K562 (cell line): ENCODE measurements at regions not wholly inside any gene's neighbourhood (a gene's known extent, or its start where the extent isn't known, plus 50 kb on each side); places are given as distances from the start of the nearest gene placed in this dataset.

Experiments
- BMI1 ChIP-seq: fragments of 150-350 bp; IDR thresholded peaks from 2 replicates; pipeline ENCODE4 v1.6.1; 2014; ENCODE audit warnings: low read length
- CEBPG ChIP-seq, 3 experiments: fragments of 200-800 bp in 1 of 3; sonication (Bioruptor generic) in 1 of 3; sonication (generic) in 1 of 3; formaldehyde crosslinking in 1 of 3; IDR thresholded peaks in 2 of 3; conservative IDR thresholded peaks in 1 of 3; 2 replicates each; pipeline versions ENCODE4 v1.6.1 to v1.8.0; 2016 to 2022; ENCODE audit warnings: missing compliant biosample characterization in 2 of 3, missing genetic modification characterization in 2 of 3, mild to moderate bottlenecking in 1 of 3, missing genetic modification reagents in 1 of 3
- CSDE1 ChIP-seq, 2 experiments: fragments of 450-650 bp; IDR thresholded peaks; 2 replicates each; pipeline ENCODE4 v1.6.1; 2016; ENCODE audit warnings: mild to moderate bottlenecking in 1 of 2
- KDM4B ChIP-seq, 2 experiments: fragments of 450-650 bp in 1 of 2; sonication (generic) in 1 of 2; IDR thresholded peaks; 2 replicates each; pipeline ENCODE4 v1.6.1; 2016 to 2017; ENCODE audit warnings: borderline replicate concordance in 2 of 2, antibody characterized with exemption in 1 of 2, low read depth in 1 of 2, mild to moderate bottlenecking in 1 of 2
- KLF16 ChIP-seq: IDR thresholded peaks from 2 replicates; pipeline ENCODE4 v1.6.1; 2016; ENCODE audit warnings: antibody characterized with exemption
- MYBL2 ChIP-seq, 2 experiments: fragments of 450-650 bp in 1 of 2; sonication (generic) in 1 of 2; formaldehyde crosslinking in 1 of 2; IDR thresholded peaks; 2 replicates each; pipeline versions ENCODE4 v1.6.1 to v1.8.1; 2017 to 2022; ENCODE audit warnings: borderline replicate concordance in 1 of 2, inconsistent platforms in 1 of 2, low read depth in 1 of 2, mild to moderate bottlenecking in 1 of 2, missing genetic modification reagents in 1 of 2, moderate library complexity in 1 of 2
- POLR2AphosphoS5 ChIP-seq: IDR thresholded peaks from 2 replicates; pipeline ENCODE4 v1.6.1; 2011; ENCODE audit warnings: mild to moderate bottlenecking, low read depth, low read length, moderate library complexity; ENCODE audit not compliant: control insufficient read depth, insufficient read depth
- USF2 ChIP-seq: sonication (generic); formaldehyde crosslinking; IDR thresholded peaks from 2 replicates; pipeline ENCODE4 v1.5.0; 2020; ENCODE audit warnings: missing genetic modification reagents
- ZFP36 ChIP-seq: fragments of 150-350 bp; IDR thresholded peaks from 2 replicates; pipeline ENCODE4 v1.6.1; 2018; ENCODE audit warnings: low read length, low read depth; ENCODE audit not compliant: partially characterized antibody

- TF ChIP-seq BMI1 (no peak), USF2 (CRISPR knock-in tag) (no peak), POLR2AphosphoS5 (no peak), KDM4B (IDR thresholded peaks at IDR 0.05; ENCODE audit: borderline replicate concordance in 2 of 2, low read depth in 1 of 2) (no peak), MYBL2 (IDR thresholded peaks at IDR 0.05; ENCODE audit: low read depth) (no peak), MYBL2 (CRISPR knock-in tag; IDR thresholded peaks at IDR 0.05; ENCODE audit: borderline replicate concordance) (no peak), ZFP36 (no peak), CEBPG (CRISPR knock-in tag; IDR thresholded peaks at IDR 0.05) (no peak), CEBPG (tag; conservative IDR thresholded peaks at IDR 0.05 in 1 of 2, IDR thresholded peaks at IDR 0.05 in 1 of 2) (no peak), CSDE1 (IDR thresholded peaks at IDR 0.05) (no peak), KLF16 (no peak)
Observed at GRCh38 chr18:2168022-2168421, 403.3 kb downstream of the METTL4 start.
